ENCODE measurements at regions not wholly inside any gene's neighbourhood (a gene's known extent, or its start where the extent isn't known, plus 50 kb on each side); places are given as distances from the start of the nearest gene placed in this dataset.

- no peak for TF ChIP-seq EZH2phosphoT487 (IDR thresholded peaks at IDR 0.05; ENCODE audit: borderline replicate concordance, low read depth, low read length)
- no peak for TF ChIP-seq CTCF (conservative IDR thresholded peaks at IDR 0.05; ENCODE audit: low read length)
These were observed 143.3 kb upstream of the SLCO3A1 start for GRCh38 chr15:91710080-91710698.
